ENCODE measurements at regions not wholly inside any gene's neighbourhood (a gene's known extent, or its start where the extent isn't known, plus 50 kb on each side); places are given as distances from the start of the nearest gene placed in this dataset.
A peak's percentile ranks its signal among the peaks of the same experiment; 100 is the strongest.

DNA sequence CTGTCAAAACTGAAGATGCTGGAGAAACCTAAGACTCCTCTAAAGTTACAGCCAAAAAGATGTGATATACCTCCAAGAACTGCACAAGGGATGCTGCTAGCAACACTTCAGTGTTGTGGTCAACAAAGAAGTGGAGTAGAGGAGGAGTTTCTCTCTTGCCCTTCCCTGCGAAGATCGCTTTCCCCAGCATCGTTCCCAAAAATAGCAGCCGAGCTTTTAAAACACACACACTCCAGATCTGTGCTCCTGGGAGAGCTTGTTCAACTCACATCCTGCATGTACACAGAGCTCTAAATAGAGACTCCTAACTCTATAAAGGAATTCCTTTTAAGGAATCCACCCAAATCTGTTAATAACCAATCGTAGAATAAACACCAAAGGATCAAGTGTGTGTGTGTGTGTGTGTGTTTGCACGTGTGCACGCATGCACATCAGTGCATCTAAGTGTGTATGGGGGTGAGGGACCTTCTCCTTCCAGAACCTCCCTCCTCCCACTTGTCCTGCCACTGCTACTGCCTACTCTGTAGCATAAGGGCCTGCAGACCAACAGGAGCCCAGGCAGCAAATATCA, 58.5 kb downstream of the PSMG1 start:
- no peak for DNase-seq

DNA sequence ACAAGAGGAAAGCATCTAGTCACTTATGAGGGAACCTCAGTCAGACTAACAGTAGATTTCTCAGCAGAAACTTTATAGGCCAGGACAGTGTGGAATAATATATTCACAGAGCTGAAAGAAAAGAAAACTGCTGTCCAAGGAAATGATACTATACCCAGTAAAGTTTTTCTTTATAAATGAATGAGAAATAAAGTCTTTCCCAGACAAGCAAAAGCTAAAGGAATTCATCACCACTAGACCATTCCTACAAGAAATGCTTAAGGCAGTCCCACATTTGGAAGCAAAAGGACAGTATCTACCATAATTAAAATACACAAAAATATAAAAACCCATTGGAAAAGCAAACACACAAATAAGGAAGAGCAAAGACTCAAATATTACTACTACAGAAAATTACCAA, 59.9 kb downstream of the PSMG1 start:
- DNase-seq: no peak

DNA sequence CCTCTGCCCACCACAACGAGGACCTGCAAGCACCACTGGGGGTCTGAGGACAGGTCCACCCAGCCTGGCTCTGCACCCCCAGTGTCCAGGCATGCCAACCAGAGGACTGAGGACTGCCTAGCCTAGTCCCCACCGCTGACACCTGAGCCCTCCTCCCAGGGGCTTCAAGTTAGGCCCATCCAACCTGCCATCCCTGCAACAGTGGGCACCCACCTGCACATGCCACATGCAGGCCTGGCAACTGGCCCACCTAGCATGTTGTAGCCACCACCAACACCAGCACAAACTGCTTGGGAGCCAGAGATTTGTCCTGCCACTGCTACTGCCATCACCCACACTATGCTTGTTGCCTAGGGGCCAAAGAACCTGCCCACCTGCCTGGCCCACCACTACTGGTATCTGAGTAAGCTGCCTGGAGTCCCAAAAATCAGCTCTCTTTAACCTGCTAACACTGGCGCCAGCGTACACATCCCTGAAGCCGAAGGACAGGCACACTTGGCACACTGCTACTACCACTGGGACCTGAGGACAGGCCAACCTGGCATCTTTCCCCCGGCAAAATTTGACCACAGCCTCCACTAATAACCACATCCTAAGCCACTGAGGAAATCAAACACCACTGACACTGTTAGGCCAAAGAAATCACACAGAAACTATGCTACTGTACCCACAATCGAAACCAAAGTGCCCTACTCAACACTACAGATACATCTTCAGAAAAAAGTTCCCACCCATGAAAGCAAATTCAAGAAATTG, 61.5 kb downstream of the PSMG1 start:
- DNase-seq: no peak

DNA sequence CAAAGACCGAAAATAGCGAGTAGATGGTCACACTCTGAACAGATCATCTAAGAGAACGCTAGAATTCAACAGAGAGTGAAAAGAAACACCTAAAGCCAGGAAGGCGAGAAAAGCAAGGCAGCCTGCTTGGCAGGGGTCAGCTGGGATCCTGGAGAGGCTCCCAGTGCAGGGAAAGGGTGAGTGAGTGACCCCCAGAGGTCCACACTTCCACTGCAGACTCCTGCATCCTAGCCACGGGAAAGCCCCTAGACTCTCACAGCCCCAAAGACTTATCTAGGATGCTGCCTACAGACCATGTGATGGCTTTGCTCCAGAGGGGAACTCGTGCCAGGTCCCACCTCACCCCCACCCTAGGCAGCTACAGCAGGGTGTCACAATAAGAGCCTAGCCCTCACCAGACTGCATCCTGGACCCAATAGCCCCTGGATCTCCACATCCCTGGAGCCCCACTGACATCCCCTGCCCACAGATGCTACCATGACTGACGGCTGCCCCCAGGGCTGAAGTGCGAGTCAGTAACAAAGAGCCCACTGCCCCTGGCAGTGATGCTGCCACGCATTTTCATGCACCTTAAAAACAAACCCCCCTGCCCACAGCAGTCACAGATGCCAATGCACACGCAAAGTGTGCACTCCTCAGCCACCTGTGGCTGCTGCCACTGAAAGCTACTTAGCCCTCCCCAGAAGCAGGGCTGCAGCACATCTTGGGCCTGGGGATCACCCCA, 62.2 kb downstream of the PSMG1 start:
- no peak for DNase-seq

DNA sequence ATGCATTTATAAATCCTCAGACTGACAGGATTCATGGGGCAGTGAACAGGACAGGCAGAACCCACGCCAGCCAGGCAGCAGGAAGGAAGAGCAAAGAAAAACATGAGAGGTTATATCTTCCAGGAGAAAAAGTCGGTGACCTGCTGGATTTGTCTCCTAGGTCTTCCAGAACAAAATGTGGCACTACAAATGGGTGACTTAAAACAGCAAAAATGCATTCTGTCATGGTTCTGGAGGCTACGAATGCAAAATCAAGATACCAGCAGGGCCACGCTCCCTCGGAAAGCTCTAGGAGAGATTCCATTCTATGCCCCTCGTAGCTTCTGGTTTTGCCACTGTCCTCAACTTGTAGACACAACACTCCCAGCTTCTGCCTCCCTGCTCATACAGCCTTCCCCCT, 63.4 kb downstream of the PSMG1 start:
- no peak for DNase-seq

DNA sequence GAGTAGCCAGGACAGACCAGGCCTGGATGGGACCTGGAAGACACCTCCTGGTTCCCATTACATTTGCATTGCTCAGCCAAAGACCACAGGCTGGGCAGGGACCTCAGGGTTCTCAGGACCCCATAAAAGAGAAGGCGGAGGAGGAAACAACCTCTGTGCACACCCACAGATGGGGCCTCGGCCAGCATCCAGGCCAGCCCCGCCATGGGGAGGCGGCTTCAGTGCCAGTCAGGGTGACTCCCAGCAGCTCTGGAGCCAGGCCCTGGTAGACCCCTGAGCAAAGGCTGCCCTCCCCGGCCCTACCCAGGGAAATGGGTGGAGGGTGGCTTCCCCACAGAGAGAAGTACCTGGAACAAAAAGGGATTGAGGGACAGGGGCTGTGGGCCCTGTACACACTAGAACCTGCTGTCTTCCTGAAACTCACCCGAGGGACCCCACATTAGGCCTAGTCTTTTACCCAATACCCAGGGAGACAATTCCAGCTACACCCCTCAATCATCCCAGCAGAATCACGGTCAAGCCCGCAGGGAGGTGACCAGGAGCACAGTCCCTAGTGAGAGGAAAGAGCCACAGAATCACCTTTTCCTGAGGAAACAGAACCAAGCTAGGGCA, 64.5 kb downstream of the PSMG1 start:
- DNase-seq: no peak

DNA sequence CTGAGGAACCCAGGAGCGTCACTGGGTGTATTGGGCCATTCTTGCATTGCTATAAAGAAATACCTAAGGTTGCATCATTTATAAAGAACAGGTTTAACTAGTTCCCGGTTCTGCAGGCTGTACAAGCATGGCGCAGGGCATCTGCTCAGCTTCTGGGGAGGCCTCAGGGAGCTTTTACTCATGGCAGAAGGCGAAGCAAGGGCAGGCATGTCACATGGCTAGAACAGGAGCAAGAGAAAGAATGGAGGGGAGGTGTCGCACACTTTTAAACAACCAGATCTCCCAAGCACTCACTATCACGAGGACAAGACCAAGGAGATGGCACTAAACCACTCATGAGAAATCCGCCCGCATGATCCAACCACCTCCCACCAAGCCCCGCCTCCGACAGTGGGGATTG, 65.2 kb downstream of the PSMG1 start:
- no peak for DNase-seq

DNA sequence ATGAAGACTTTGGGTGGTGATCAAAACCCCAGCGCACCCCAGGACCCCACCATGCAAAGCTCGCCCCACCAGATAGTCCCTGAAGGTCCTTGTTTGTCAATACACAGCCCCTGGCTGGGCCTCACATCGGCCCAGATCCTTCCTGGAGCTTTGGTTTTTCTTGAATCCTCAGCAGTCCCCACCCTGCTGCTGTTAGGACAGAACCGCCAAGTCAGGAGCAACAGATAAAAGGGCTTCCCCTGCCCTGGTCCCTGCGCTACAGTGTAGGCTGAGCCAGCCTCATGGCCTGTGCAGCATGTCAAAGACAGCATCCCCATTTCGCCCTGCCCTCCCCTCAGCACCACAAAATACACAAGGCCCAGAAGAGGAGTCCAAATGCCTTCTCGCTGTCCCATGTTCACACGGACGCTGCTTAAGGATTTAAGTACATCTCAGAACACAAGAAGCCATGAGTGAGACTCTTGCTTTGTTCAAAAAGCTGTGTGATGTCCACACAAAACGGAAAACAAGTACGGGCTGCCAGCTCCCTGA, 65.7 kb downstream of the PSMG1 start:
- DNase-seq: no peak

DNA sequence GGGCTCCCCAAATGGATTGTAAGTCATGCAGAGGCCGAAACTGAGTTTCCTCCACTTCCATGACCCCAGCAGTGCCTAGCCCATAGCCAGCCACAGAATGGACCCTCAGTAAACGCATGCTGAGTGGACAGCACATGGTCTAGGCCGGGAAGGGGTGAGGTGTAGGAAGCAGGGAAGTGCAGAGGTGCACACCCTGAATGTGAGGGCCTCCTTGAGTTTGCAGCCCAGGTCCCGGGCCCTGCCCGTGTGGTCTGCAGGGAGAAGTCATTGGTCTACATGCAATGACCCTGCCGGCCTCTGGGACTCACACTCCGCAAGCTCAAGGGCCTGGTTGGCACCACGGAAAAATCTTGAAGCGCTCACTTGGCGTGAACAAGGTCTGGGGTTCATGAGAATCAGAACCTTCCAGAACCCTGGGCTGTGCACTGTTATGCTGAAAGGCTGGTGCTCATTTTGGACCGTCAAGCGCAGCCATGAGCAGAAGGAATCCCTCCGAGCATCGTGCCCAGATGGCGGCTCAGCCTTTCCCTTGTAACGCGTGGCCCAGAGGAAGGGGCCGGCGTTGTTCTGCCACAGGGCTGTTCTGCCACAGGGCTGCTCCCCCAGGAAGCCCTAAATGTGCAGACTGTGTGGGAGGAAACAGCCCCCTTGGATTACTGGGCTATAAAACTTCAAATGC, 66.4 kb downstream of the PSMG1 start:
- DNase-seq: no peak

DNA sequence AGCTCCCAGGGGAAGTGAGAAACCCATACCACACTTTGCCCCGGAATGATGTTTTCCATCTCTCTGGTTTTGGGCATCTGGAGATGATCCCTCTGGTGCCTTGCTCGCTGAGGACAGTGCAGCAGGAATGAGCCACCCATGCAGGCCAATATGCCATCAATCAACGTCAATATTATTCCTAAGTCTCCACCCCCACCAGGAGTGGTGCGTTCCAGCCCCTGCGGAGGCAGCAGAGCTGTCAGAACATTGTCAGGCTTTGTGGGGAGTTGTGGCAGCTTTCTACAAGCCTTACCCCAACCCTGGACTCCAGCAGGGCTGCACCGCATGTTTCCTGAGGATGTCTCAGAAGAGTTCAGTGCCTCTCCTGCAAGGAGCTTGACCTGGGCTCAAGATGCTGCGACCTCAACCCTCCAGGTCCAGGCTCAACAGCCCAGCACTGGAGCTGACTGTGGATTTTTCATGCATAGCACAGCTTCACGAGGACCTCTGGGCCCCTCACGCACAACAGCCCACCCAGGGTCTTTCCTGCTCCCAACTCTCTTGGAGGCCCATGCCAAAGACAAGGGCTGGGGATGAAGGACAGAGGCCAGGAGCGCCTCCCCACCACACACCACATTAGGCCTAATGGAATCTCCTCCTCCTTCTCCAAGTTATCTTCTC, 67.5 kb downstream of the PSMG1 start:
- DNase-seq: no peak

DNA sequence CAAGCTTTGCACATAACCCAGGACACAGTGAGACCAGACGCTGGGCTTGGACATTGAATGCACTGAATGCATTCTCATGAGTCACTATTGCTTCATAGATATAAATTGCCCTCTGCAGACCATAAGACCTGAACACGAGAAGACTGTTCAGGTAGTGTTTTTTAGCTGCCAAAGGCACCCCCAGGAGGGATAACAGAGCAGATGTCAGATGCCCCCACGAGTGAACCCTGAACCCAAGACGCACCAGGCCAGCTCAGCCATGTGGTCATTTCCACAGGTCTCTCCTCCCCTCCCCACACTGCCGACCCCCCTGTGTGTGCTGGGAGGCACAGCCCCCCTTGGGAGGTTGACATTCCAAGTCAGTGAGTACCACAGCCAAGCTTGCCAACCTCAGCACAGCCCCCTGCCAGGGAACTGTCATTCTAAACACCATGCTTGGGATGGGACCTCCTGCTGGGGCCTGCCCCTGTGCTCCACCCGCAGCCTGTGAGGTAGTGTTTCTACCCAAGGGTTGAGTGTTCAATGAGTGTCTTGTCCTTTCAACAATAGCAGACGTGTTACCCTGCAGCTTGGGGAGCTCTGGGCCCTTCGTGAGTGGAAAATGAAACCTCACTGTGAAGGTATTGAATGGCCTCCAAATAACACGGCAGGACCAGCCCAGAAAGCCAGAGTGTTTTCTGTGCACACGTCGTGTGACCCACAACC, 68.2 kb downstream of the PSMG1 start:
- no peak for DNase-seq

DNA sequence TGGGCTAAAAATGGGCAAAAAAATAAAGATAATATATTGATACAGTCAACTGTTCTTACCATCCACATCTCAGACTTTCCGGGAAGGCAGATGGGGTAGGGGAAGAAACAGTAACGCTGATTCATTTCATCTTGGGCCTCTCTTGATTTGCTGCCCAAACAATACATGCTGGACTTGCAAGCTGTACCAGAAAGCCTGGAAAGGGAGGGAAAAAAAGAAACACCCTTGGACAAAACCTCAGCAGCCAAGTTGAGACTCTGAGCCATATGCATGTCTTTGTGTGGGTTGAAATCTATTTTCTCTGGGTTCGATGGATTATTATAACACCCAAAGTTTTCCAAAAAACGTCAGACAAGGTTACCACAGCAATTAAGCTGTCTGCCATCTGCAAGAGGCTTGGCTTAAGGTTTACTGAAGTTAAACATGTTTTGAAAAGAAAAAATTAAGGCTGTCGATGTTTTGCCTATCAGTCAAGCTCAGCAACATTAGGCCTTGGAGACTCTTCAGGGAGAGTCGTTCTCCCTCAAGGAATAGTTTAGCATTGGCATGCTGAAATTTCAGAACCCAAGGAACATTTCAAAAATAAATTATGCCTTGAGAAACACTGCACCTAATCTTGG, 71.2 kb downstream of the PSMG1 start:
- peak; percentile 61 for DNase-seq

DNA sequence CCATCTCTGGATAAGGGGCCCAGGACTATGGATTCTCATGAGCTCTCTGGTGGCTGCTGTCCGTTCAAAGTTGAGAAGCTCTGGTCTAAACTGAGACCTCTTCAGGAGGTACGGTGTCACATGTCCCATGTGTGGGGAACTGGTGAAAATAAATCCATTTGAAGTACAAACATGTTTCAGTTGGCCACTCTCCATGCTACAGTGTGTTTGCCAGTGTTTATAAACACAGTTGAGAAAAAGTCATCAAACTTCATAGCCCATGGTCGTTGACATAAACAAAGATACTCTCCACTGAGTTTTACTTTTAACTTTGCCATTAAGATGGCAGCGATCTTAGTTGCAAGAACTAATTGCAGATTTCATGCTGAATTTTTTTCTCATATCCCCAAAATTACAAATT, 72.8 kb downstream of the PSMG1 start:
- DNase-seq: no peak

DNA sequence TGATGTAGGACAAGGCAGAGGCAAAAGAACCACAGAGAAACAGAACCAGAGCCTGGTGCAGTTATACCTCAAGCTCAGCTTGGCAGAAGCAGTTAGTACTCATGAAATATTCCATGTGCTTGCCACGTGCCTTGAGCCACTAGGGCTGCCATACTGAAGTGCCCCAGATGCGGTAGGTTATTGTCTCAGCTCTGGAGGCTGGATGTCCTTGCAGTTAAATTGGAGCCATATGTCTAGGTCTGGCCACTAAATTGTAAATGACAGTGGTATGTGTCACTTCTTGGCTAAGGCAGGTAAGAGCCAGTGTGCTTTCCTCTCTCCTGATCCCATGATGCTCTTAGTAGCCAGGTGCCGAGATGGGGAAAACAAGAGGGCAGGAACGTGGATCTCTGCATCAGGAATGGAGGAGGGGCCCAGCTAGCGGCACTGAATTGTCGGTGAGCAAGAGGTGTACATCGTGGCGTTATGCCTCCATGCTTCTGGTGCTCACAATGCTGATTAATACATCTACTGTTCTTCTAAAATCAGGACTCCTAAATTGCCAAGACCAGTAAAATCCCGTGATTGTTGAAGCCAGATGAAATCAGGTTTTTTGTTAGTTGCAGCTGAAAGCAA, 73.5 kb downstream of the PSMG1 start:
- no peak for DNase-seq

DNA sequence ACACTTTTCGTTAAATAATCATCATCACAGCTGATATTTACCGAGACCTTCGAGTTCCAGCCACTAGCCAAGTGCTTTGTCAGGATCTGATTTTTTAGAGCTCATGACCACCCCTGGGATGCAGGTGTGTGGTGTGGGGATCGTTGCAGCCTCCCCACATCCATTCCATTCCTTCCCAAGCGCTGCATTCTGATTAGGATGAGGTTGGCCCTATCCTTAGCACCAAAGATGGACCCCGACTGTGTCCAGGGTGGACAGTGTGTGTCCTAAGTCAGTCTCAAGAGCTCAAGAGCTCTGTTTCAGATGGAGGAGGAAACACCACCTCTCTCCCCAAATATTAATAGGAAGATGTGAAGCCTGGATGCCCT, 74.1 kb downstream of the PSMG1 start:
- DNase-seq: no peak

DNA sequence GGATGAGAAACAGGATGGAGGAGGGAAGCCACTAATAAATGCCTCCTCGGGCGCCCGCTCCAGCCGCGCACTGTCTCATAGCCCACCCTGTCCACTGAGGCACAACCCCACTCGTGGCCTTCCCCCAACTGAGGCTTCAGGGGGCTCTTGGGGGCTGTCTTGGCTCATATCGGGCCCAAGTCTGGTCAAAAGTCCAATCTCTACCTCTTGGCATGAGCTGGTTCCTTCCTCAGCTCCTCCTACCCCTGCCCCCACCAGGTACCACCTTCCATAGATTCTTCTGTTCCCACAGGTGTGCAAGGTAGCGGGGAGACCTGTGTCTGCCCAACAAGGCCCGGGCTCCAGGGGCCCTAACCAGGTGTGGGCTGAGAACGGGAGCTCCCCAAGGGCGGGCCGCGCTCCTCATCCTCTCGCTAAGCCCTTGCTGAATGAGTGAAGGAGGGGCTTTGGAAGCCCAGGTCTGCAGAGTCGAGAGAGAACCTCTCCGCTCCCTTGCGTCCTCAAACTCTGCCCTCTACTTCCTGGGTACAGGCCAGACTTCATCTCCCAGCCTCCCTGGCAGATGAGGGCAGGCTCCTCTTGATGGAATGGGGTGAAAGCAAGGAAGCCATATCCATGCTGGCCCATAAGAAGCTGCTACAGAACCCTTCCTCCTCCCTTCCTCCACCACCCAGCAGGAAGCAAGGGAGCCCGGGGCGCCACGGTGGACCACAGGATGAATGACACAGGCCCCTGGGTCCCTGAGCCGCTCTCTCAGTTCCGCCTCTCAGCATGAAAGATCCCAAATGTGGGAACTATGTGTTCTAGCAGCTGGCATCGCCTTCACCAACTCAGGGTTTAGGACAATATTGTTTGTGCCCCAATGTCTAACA, 74.7 kb downstream of the PSMG1 start:
- DNase-seq: no peak

DNA sequence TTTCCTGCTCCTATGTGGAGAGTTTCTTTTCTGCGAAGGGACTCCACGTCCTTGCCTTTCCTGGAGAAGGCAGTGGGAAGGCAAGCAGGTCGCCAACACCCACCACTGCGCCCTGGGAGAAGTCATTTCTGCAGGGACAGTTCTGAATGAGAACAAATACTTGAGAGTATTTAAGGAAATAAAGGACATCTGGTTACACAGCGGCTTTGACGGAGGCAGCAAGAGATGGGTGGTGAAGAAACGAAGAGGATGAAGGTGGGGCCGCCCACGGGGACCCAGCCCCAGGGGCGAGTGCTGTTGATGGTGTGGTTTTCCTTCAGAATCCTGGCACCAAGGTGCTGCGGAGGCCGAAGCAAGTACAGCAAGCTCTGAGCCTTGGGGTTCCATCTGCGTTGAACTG, 75.5 kb downstream of the PSMG1 start:
- DNase-seq: no peak

DNA sequence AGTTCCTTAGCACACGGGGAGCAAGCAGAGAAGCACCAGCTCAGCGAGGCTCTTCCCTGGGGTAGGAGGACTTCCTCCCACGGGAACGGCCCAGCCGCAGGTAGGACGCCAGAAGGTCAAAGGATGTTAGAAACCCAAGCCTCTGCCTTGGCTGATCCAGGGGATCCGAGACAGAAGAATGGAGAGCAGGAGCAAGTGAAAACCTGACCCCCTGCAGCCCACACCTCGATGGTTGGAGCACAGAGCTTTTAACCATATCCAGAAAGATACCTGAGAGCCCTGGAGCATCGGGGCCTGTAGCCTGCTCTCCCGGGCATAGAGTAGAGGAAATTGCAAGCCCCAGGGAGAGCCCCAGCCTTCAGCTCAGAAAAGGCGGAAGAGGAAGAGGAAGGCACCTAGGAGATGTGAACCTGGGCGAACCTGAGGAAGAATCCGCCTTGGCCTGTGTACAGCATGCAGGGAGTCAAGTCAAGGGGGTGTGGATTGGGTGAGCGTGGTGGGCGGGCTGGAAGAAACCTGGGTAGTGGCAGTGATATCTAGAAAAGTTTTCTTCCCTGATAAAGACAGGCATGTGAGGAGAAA, 76.3 kb downstream of the PSMG1 start:
- no peak for DNase-seq

DNA sequence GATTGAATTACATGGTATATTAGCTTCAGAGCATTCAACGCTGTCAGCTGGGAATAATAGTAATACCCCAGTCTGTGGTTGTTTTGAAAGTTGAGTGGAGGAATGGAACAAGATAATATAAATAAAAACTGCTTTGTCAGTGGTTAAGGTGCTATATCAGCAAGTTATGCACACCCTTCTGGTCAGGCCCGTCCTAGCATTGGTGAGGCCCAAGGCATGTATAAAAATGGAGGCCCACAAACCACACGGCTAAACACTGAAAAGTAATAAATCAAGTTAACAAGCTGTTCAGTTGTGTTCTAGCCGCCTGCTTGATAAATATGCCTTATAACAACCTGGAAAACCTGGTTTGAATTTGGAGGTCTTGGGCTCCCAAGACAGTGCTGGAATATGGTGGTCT, 77.4 kb downstream of the PSMG1 start:
- no peak for DNase-seq

All from femur (tissue), 1 donor.